ENCODE measurements at regions not wholly inside any gene's neighbourhood (a gene's known extent, or its start where the extent isn't known, plus 50 kb on each side); places are given as distances from the start of the nearest gene placed in this dataset.

GRCh38 chr16:55938126-55938525, 63.0 kb upstream of the CES5A start:
- DNase-seq: no peak

GRCh38 chr16:55933038-55933437, 57.9 kb upstream of the CES5A start:
- DNase-seq: no peak

GRCh38 chr16:55930036-55930435, 54.9 kb upstream of the CES5A start:
- DNase-seq: no peak

GRCh38 chr16:55929181-55929580, 54.0 kb upstream of the CES5A start:
- DNase-seq: no peak

- DNase-seq: no peak
Measured at GRCh38 chr16:55925242-55925641, 50.1 kb upstream of the CES5A start.

Measured in hematopoietic multipotent progenitor cell treated with erythropoietin and hydrocortisone succinate and interleukin-3 and kit ligand, for 8 days (in vitro differentiated cells).